GM23338 (cell line): ENCODE measurements at regions not wholly inside any gene's neighbourhood (a gene's known extent, or its start where the extent isn't known, plus 50 kb on each side); places are given as distances from the start of the nearest gene placed in this dataset.

Source experiments
- ATAC-seq: fragments of 200-7000 bp; cut with Tn5 transposase; 3 replicates; pipeline ENCODE4 v1.9.1; 2020
- DNase-seq: peaks from one replicate; pipeline ENCODE4 v3.0.0-alpha.2; 2015; ENCODE audit warnings: low spot score
- H2AFZ ChIP-seq: fragments of 200-600 bp; sonication (generic); 2 replicates; pipeline ENCODE4 v1.8.0; 2016; ENCODE audit warnings: antibody characterized with exemption, mild to moderate bottlenecking, moderate library complexity
- H3F3A ChIP-seq: fragments of 200-600 bp; sonication (generic); replicated peaks from 2 replicates; pipeline ENCODE4 v1.8.0; 2017; ENCODE audit warnings: antibody characterized with exemption, mixed run types, low read depth
- H3K27ac ChIP-seq: fragments of 200-600 bp; sonication (generic); 2 replicates; pipeline ENCODE4 v1.6.1; 2016; ENCODE audit warnings: low read depth
- H3K27me3 ChIP-seq: fragments of 200-600 bp; sonication (generic); 2 replicates; pipeline ENCODE4 v1.8.0; 2016; ENCODE audit warnings: mild to moderate bottlenecking, mixed run types, moderate library complexity; ENCODE audit not compliant: insufficient read depth
- H3K36me3 ChIP-seq: fragments of 200-600 bp; sonication (generic); 2 replicates; pipeline ENCODE4 v1.8.0; 2016; ENCODE audit warnings: mild to moderate bottlenecking; ENCODE audit not compliant: insufficient read depth
- H3K4me1 ChIP-seq: fragments of 200-600 bp; sonication (generic); 2 replicates; pipeline ENCODE4 v1.8.0; 2016; ENCODE audit warnings: mild to moderate bottlenecking, moderate library complexity; ENCODE audit not compliant: insufficient read depth
- H3K4me2 ChIP-seq: fragments of 200-600 bp; sonication (generic); 2 replicates; pipeline ENCODE4 v1.7.1; 2017; ENCODE audit warnings: mixed run types
- H3K4me3 ChIP-seq: fragments of 200-600 bp; sonication (generic); 2 replicates; pipeline ENCODE4 v1.6.1; 2016; ENCODE audit warnings: mixed run types
- H3K79me2 ChIP-seq: fragments of 200-600 bp; sonication (generic); replicated peaks from 2 replicates; pipeline ENCODE4 v1.8.0; 2017; ENCODE audit warnings: mild to moderate bottlenecking; ENCODE audit not compliant: insufficient read depth
- H3K9me2 ChIP-seq: fragments of 200-600 bp; sonication (generic); 2 replicates; pipeline ENCODE4 v1.8.0; 2017; ENCODE audit not compliant: insufficient read depth
- H4K20me1 ChIP-seq: fragments of 200-600 bp; sonication (generic); replicated peaks from 2 replicates; pipeline ENCODE4 v1.8.0; 2017; ENCODE audit warnings: mild to moderate bottlenecking; ENCODE audit not compliant: insufficient read depth
- H3K27ac Mint-ChIP-seq: 2 replicates; pipeline ENCODE4 v1.8.0; 2020; ENCODE audit warnings: inconsistent platforms, mild to moderate bottlenecking, moderate library complexity, mixed read lengths
- H3K27me3 Mint-ChIP-seq: 3 replicates; pipeline ENCODE4 v1.8.0; 2022; ENCODE audit warnings: low read depth, mild to moderate bottlenecking, moderate library complexity, mixed read lengths, inconsistent platforms; ENCODE audit not compliant: insufficient read depth, poor library complexity
- H3K36me3 Mint-ChIP-seq: 3 replicates; pipeline ENCODE4 v1.8.0; 2021; ENCODE audit warnings: low read depth, mild to moderate bottlenecking, inconsistent platforms, moderate library complexity, mixed read lengths
- H3K4me1 Mint-ChIP-seq: 3 replicates; pipeline ENCODE4 v1.8.0; 2020; ENCODE audit warnings: mild to moderate bottlenecking, inconsistent platforms, mixed read lengths
- H3K4me3 Mint-ChIP-seq: 3 replicates; pipeline ENCODE4 v1.8.0; 2021; ENCODE audit warnings: moderate library complexity, mild to moderate bottlenecking, inconsistent platforms, mixed read lengths
- H3K9me3 Mint-ChIP-seq: 3 replicates; pipeline ENCODE4 v1.8.0; 2020; ENCODE audit warnings: moderate library complexity, mild to moderate bottlenecking, inconsistent platforms, mixed read lengths
- CREB1 ChIP-seq: fragments of 250-450 bp; sonication (Bioruptor Pico); IDR thresholded peaks from 2 replicates; pipeline ENCODE4 v1.5.0; 2020; ENCODE audit warnings: low read depth, mild to moderate bottlenecking, moderate library complexity
- EZH2phosphoT487 ChIP-seq: fragments of 200-600 bp; sonication (generic); IDR thresholded peaks from one replicate; pipeline ENCODE4 v1.8.1; 2018; ENCODE audit warnings: antibody characterized with exemption; ENCODE audit not compliant: unreplicated experiment
- JUNB ChIP-seq: IDR thresholded peaks from one replicate; pipeline ENCODE4 v1.6.1; 2016; ENCODE audit warnings: antibody characterized with exemption; ENCODE audit not compliant: unreplicated experiment
- NANOG ChIP-seq: IDR thresholded peaks from 2 replicates; pipeline ENCODE4 v1.6.1; 2016; ENCODE audit warnings: antibody characterized with exemption, borderline replicate concordance
- POLR2AphosphoS5 ChIP-seq: IDR thresholded peaks from 2 replicates; pipeline ENCODE4 v1.6.1; 2016; ENCODE audit warnings: antibody characterized with exemption, low read depth
- REST ChIP-seq: IDR thresholded peaks from one replicate; pipeline ENCODE4 v1.6.1; 2018; ENCODE audit warnings: antibody characterized with exemption; ENCODE audit not compliant: unreplicated experiment
- STAT1 ChIP-seq: IDR thresholded peaks from one replicate; pipeline ENCODE4 v1.6.1; 2016; ENCODE audit warnings: antibody characterized with exemption; ENCODE audit not compliant: unreplicated experiment
- ZNF114 ChIP-seq: fragments of 250-450 bp; sonication (Bioruptor Pico); IDR thresholded peaks from 2 replicates; pipeline ENCODE4 v1.5.0; 2020; ENCODE audit warnings: mild to moderate bottlenecking, moderate library complexity
- ZNF331 ChIP-seq: fragments of 250-450 bp; sonication (Bioruptor Pico); IDR thresholded peaks from 2 replicates; pipeline ENCODE4 v1.5.0; 2020; ENCODE audit warnings: low read depth, mild to moderate bottlenecking, moderate library complexity
- ZNF462 ChIP-seq: fragments of 250-450 bp; sonication (Bioruptor Pico); IDR thresholded peaks from 2 replicates; pipeline ENCODE4 v1.5.0; 2020; ENCODE audit warnings: mild to moderate bottlenecking, moderate library complexity
- TF ChIP-seq, protein P1 (sequence below): IDR thresholded peaks from 2 replicates; pipeline ENCODE4 v1.6.1; 2016; ENCODE audit warnings: antibody characterized with exemption
- TF ChIP-seq, protein P2 (sequence below), 2 experiments: fragments of 200-600 bp in 1 of 2; sonication (generic) in 1 of 2; conservative IDR thresholded peaks; 2 replicates each; pipeline versions ENCODE4 v1.5.1 to v1.6.1; 2016 to 2017; ENCODE audit warnings: antibody characterized with exemption in 2 of 2, low read depth in 2 of 2, mild to moderate bottlenecking in 2 of 2, moderate library complexity in 1 of 2

- TF ChIP-seq REST, result no peak
- TF ChIP-seq STAT1, result no peak
- TF ChIP-seq NANOG, result no peak
- TF ChIP-seq JUNB, result no peak
- TF ChIP-seq, protein P1, sequence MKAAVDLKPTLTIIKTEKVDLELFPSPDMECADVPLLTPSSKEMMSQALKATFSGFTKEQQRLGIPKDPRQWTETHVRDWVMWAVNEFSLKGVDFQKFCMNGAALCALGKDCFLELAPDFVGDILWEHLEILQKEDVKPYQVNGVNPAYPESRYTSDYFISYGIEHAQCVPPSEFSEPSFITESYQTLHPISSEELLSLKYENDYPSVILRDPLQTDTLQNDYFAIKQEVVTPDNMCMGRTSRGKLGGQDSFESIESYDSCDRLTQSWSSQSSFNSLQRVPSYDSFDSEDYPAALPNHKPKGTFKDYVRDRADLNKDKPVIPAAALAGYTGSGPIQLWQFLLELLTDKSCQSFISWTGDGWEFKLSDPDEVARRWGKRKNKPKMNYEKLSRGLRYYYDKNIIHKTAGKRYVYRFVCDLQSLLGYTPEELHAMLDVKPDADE, result no peak
- no peak for TF ChIP-seq ZNF114 (CRISPR knock-in tag)
- TF ChIP-seq, protein P2, sequence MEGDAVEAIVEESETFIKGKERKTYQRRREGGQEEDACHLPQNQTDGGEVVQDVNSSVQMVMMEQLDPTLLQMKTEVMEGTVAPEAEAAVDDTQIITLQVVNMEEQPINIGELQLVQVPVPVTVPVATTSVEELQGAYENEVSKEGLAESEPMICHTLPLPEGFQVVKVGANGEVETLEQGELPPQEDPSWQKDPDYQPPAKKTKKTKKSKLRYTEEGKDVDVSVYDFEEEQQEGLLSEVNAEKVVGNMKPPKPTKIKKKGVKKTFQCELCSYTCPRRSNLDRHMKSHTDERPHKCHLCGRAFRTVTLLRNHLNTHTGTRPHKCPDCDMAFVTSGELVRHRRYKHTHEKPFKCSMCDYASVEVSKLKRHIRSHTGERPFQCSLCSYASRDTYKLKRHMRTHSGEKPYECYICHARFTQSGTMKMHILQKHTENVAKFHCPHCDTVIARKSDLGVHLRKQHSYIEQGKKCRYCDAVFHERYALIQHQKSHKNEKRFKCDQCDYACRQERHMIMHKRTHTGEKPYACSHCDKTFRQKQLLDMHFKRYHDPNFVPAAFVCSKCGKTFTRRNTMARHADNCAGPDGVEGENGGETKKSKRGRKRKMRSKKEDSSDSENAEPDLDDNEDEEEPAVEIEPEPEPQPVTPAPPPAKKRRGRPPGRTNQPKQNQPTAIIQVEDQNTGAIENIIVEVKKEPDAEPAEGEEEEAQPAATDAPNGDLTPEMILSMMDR (conservative IDR thresholded peaks at IDR 0.05; ENCODE audit: low read depth in 2 of 2), result no peak
- TF ChIP-seq EZH2phosphoT487, result no peak
- TF ChIP-seq CREB1, result no peak
- no peak for TF ChIP-seq ZNF331 (CRISPR knock-in tag)
These were observed 333.3 kb downstream of the AGTPBP1 start (continued) for GRCh38 chr9:85408494-85408893.

DNA sequence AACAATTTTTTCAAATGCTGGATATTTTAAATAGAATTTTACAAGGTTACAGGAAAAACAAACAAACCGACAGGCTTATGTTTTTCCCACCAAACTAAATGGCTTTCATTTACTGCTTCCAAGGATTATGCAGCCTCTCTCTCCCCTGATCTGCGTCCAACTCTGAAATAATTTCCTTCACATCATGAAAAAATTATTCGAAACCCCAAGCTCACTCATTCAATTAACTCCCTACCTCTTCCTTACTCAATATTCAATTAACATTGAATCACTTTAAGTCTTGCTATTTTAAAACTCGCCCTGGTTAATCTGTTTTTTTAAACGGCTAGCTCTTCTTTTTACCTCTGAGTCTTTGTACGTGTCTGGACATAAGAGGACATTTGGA, 336.2 kb downstream of the AGTPBP1 start:
- Histone ChIP-seq H3K4me2 (no peak overlapping the region), H3F3A (no peaks in the 10 kb centered on the region), H3K27me3 (no peaks in the 10 kb centered on the region), H3K9me2 (peaks cover 5% of the 10 kb centered on the region; the same call in 1 of the 2 replicates), H3K4me1 (peaks cover 9% of the 10 kb centered on the region; the same call in 1 of the 2 replicates), H2AFZ (no peak overlapping the region), H3K36me3 (no peaks in the 10 kb centered on the region), H3K27ac (no peak overlapping the region), H3K79me2 (no peaks in the 10 kb centered on the region), H4K20me1 (no peaks in the 10 kb centered on the region), H3K4me3 (no peak overlapping the region)
- Mint-ChIP-seq H3K4me3 (no peak overlapping the region), H3K27ac (no peak overlapping the region), H3K9me3 (no peaks in the 10 kb centered on the region), H3K27me3 (no peaks in the 10 kb centered on the region), H3K4me1 (no peaks in the 10 kb centered on the region; the same call in 1 of the 3 replicates), H3K36me3 (no peaks in the 10 kb centered on the region)
- DNase-seq, result no peak
- ATAC-seq, result no peak
- TF ChIP-seq POLR2AphosphoS5 (no peak), ZNF462 (no peak), NANOG (no peak), STAT1 (no peak)
- TF ChIP-seq, protein P1, result no peak
